ENCODE measurements at regions not wholly inside any gene's neighbourhood (a gene's known extent, or its start where the extent isn't known, plus 50 kb on each side); places are given as distances from the start of the nearest gene placed in this dataset.

GRCh38 chr4:169823685-169824084 lies 65.9 kb upstream of the HPF1 start (continued):
- TF ChIP-seq ZNF282 (IDR thresholded peaks at IDR 0.05; ENCODE audit: partially characterized antibody) (no peak), ZGPAT (CRISPR knock-in tag; IDR thresholded peaks at IDR 0.05) (no peak), PCBP2 (optimal IDR thresholded peaks at IDR 0.05; ENCODE audit: low read depth, low read length, poor library complexity, severe bottlenecking) (no peak), ZNF513 (CRISPR knock-in tag; conservative IDR thresholded peaks at IDR 0.05) (no peak), NFKBIZ (CRISPR knock-in tag; IDR thresholded peaks at IDR 0.05) (no peak), POLR2A (IDR thresholded peaks at IDR 0.05; ENCODE audit: insufficient read depth in 1 of 2, low read depth in 2 of 2, low read length in 2 of 2) (no peak), TFE3 (CRISPR knock-in tag; IDR thresholded peaks at IDR 0.05) (0 out of 2 replicates have a peak, but pooled peaks have one; percentile 14), ZNF784 (CRISPR knock-in tag; IDR thresholded peaks at IDR 0.05; ENCODE audit: borderline replicate concordance) (no peak), NR2F1 (CRISPR knock-in tag; IDR thresholded peaks at IDR 0.05) (no peak), RFX1 (IDR thresholded peaks at IDR 0.05) (no peak), ETS1 (CRISPR knock-in tag; IDR thresholded peaks at IDR 0.05) (no peak), ZNF281 (CRISPR knock-in tag; IDR thresholded peaks at IDR 0.05; ENCODE audit: borderline replicate concordance) (no peak), ZBTB4 (CRISPR knock-in tag; IDR thresholded peaks at IDR 0.05; ENCODE audit: borderline replicate concordance) (no peak), POLR2AphosphoS5 (IDR thresholded peaks at IDR 0.05; ENCODE audit: low read depth, low read length) (no peak), ZNF451 (CRISPR knock-in tag; IDR thresholded peaks at IDR 0.05) (no peak), TEF (CRISPR knock-in tag; IDR thresholded peaks at IDR 0.05) (peak; percentile 48; the same call in 1 of the 2 replicates)

Data from HepG2 (cell line).